H9 (cell line): ENCODE measurements at regions not wholly inside any gene's neighbourhood (a gene's known extent, or its start where the extent isn't known, plus 50 kb on each side); places are given as distances from the start of the nearest gene placed in this dataset.

Experiments
- DNase-seq: peaks from one replicate; pipeline ENCODE4 v3.0.0-alpha.2; 2017
- H2AFZ ChIP-seq: one replicate; pipeline ENCODE4 v1.6.1; 2013; ENCODE audit warnings: mild to moderate bottlenecking, low read length, control low read depth, moderate library complexity
- H2AK5ac ChIP-seq: 2 replicates; pipeline ENCODE4 v1.6.1; 2013; ENCODE audit warnings: low read length, control low read depth, mixed read lengths; ENCODE audit not compliant: insufficient read length
- H2BK120ac ChIP-seq: one replicate; pipeline ENCODE4 v1.6.1; 2013; ENCODE audit warnings: low read depth, mild to moderate bottlenecking, low read length, control low read depth, inconsistent platforms; ENCODE audit not compliant: poor library complexity, severe bottlenecking
- H2BK12ac ChIP-seq: 2 replicates; pipeline ENCODE4 v1.6.1; 2013; ENCODE audit warnings: low read length, control low read depth, mixed read lengths, low read depth; ENCODE audit not compliant: insufficient read length
- H2BK15ac ChIP-seq: 2 replicates; pipeline ENCODE4 v1.6.1; 2013; ENCODE audit warnings: low read depth, low read length, control low read depth
- H2BK20ac ChIP-seq: one replicate; pipeline ENCODE4 v1.6.1; 2013; ENCODE audit warnings: low read depth, mild to moderate bottlenecking, low read length, control low read depth, inconsistent platforms; ENCODE audit not compliant: poor library complexity, severe bottlenecking
- H2BK5ac ChIP-seq: 2 replicates; pipeline ENCODE4 v1.6.1; 2013; ENCODE audit warnings: low read length, control low read depth, mixed read lengths; ENCODE audit not compliant: insufficient read length
- H3K14ac ChIP-seq: 2 replicates; pipeline ENCODE4 v1.6.1; 2013; ENCODE audit warnings: low read length, control low read depth; ENCODE audit not compliant: insufficient read depth
- H3K18ac ChIP-seq: 2 replicates; pipeline ENCODE4 v1.6.1; 2013; ENCODE audit warnings: low read depth, mild to moderate bottlenecking, mixed read lengths, low read length, control low read depth; ENCODE audit not compliant: insufficient read length
- H3K23ac ChIP-seq: 2 replicates; pipeline ENCODE4 v1.6.1; 2013; ENCODE audit warnings: low read length, control low read depth, mixed read lengths, low read depth; ENCODE audit not compliant: insufficient read length
- H3K23me2 ChIP-seq: 2 replicates; pipeline ENCODE4 v1.6.1; 2013; ENCODE audit warnings: low read depth, mild to moderate bottlenecking, mixed read lengths, low read length, control low read depth; ENCODE audit not compliant: insufficient read length, poor library complexity, severe bottlenecking
- H3K27ac ChIP-seq: 2 replicates; pipeline ENCODE4 v1.5.1; 2013; ENCODE audit warnings: low read length, control low read depth, mixed read lengths, low read depth; ENCODE audit not compliant: insufficient read length
- H3K27me3 ChIP-seq: 2 replicates; pipeline ENCODE4 v1.6.1; 2013; ENCODE audit warnings: low read length, control low read depth, inconsistent platforms; ENCODE audit not compliant: insufficient read depth
- H3K4ac ChIP-seq: 2 replicates; pipeline ENCODE4 v1.6.1; 2013; ENCODE audit warnings: low read depth, mild to moderate bottlenecking, control low read depth, inconsistent platforms, low read length, moderate library complexity
- H3K4me1 ChIP-seq: 2 replicates; pipeline ENCODE4 v1.6.1; 2013; ENCODE audit warnings: low read length, control low read depth, inconsistent platforms; ENCODE audit not compliant: insufficient read depth
- H3K4me2 ChIP-seq: 2 replicates; pipeline ENCODE4 v1.6.1; 2013; ENCODE audit warnings: low read length, control low read depth, mixed read lengths; ENCODE audit not compliant: insufficient read length, insufficient read depth
- H3K56ac ChIP-seq: 2 replicates; pipeline ENCODE4 v1.6.1; 2013; ENCODE audit warnings: low read depth, mild to moderate bottlenecking, mixed read lengths, low read length, control low read depth; ENCODE audit not compliant: insufficient read length
- H3K79me1 ChIP-seq: 2 replicates; pipeline ENCODE4 v1.6.1; 2013; ENCODE audit warnings: low read depth, mild to moderate bottlenecking, moderate library complexity, low read length, control low read depth, inconsistent platforms; ENCODE audit not compliant: insufficient read depth, poor library complexity, severe bottlenecking
- H3K79me2 ChIP-seq: 2 replicates; pipeline ENCODE4 v1.6.1; 2013; ENCODE audit warnings: low read length, control low read depth, inconsistent platforms; ENCODE audit not compliant: insufficient read depth
- H3K9ac ChIP-seq: 2 replicates; pipeline ENCODE4 v1.6.1; 2013; ENCODE audit warnings: low read length, control low read depth, mixed read lengths; ENCODE audit not compliant: insufficient read length; ENCODE audit errors: extremely low read depth
- H3K9me3 ChIP-seq: one replicate; pipeline ENCODE4 v1.6.1; 2013; ENCODE audit warnings: low read depth, low read length, inconsistent platforms; ENCODE audit not compliant: control insufficient read depth
- H3T11ph ChIP-seq: one replicate; pipeline ENCODE4 v1.6.1; 2013; ENCODE audit warnings: mild to moderate bottlenecking, low read length, control low read depth, inconsistent platforms
- H4K20me1 ChIP-seq: one replicate; pipeline ENCODE4 v1.6.1; 2013; ENCODE audit not compliant: control insufficient read depth, insufficient read length, insufficient read depth
- H4K5ac ChIP-seq: 2 replicates; pipeline ENCODE4 v1.6.1; 2013; ENCODE audit warnings: low read depth, mild to moderate bottlenecking, mixed read lengths, low read length, control low read depth; ENCODE audit not compliant: insufficient read length
- H4K8ac ChIP-seq: replicated peaks from 2 replicates; pipeline ENCODE4 v1.6.1; 2013; ENCODE audit warnings: low read length, control low read depth, mixed read lengths, low read depth; ENCODE audit not compliant: insufficient read length
- H4K91ac ChIP-seq: 2 replicates; pipeline ENCODE4 v1.6.1; 2013; ENCODE audit warnings: low read depth, mild to moderate bottlenecking, moderate library complexity, mixed read lengths, low read length, control low read depth; ENCODE audit not compliant: insufficient read length
- H3K27ac Mint-ChIP-seq, 3 experiments: 2 replicates in 2 of 3; 3 replicates in 1 of 3; pipeline ENCODE4 v1.8.0; 2020 to 2021; ENCODE audit warnings: mixed read lengths in 3 of 3, mild to moderate bottlenecking in 1 of 3, moderate library complexity in 1 of 3
- H3K27me3 Mint-ChIP-seq: 2 replicates; pipeline ENCODE4 v1.8.0; 2021; ENCODE audit warnings: low read depth, mild to moderate bottlenecking, moderate library complexity, mixed read lengths
- H3K36me3 Mint-ChIP-seq, 3 experiments: 2 replicates in 2 of 3; 3 replicates in 1 of 3; pipeline ENCODE4 v1.8.0; 2020 to 2021; ENCODE audit warnings: low read depth in 3 of 3, mixed read lengths in 3 of 3; ENCODE audit not compliant: insufficient read depth in 1 of 3
- H3K4me1 Mint-ChIP-seq, 2 experiments: 2 replicates each; pipeline ENCODE4 v1.8.0; 2020; ENCODE audit warnings: mixed read lengths in 2 of 2
- H3K4me3 Mint-ChIP-seq, 2 experiments: 2 replicates in 1 of 2; 3 replicates in 1 of 2; pipeline ENCODE4 v1.8.0; 2020 to 2021; ENCODE audit warnings: mild to moderate bottlenecking in 2 of 2, mixed read lengths in 2 of 2, moderate library complexity in 1 of 2
- H3K9me3 Mint-ChIP-seq, 2 experiments: 2 replicates in 1 of 2; 3 replicates in 1 of 2; pipeline ENCODE4 v1.8.0; 2020; ENCODE audit warnings: mild to moderate bottlenecking in 2 of 2, mixed read lengths in 2 of 2, moderate library complexity in 1 of 2
- WGBS: extraction: QIAGEN DNeasy Blood & Tissue Kit; methylation state at CpG from one replicate; pipeline ENCODE4 v1.1.7; 2013; ENCODE audit warnings: missing lambda C conversion rate, low lambda C conversion rate, mixed read lengths; ENCODE audit not compliant: insufficient read length; ENCODE audit errors: extremely low coverage; 5-methylcytosine and 5-hydroxymethylcytosine counted together
- TF ChIP-seq, protein P1 (sequence below): fragments of 200-600 bp; sonication (generic); conservative IDR thresholded peaks from 3 replicates; pipeline ENCODE4 v1.8.0; 2021; ENCODE audit warnings: antibody characterized with exemption, mild to moderate bottlenecking

DNA sequence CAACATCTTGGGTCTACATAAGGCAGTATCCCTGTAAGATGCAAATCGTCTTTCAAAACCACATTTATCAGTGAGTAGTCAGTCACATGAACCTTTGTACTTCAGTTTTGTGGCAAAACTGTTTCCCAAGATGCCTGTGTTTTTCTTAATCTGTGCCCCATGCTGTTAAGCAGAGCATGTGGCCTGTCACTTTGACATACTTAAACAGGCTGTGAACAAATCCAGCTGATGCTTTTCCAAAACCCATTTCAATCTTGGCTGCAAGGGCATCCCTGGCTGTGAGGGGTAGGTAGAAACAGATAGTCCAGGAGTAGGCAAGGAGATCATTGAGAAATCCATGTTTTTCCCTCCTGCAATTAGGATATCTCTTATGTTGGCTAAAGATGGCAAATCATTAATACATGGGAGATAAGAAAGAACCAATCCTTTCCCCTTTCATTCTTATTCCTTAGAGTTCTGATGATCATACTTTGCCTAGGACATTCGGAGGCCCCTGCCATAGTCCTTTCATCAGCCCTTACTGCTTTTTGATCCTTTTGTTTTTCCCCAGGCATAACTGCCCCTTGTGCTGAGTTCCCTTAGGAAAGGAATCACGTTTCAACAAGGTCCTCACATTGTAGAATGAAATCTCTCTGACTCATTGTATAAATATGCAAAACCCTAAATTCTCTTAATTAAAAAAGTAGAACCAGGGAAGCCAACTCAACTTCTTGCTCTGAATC, 121.1 kb upstream of the EEA1 start:
- Mint-ChIP-seq H3K36me3 (no peaks in the 10 kb centered on the region), H3K9me3 (peaks cover 0 to 2% of the 10 kb centered on the region in 2 experiments; a peak in 1 of 5 replicates), H3K27me3 (peaks cover 2% of the 10 kb centered on the region; the same call in 1 of the 2 replicates), H3K27ac (no peak overlapping the region), H3K4me3 (no peak overlapping the region), H3K4me1 (peaks cover 10 to 11% of the 10 kb centered on the region in 2 experiments)
- H4K8ac ChIP-seq: no peak overlapping the region
- peaks cover under 1% of the 10 kb centered on the region; the same call in 1 of the 2 replicates for H3K4me1 ChIP-seq
- no peaks in the 10 kb centered on the region for H3K23me2 ChIP-seq
- H2AFZ ChIP-seq: no peak overlapping the region
- no peak overlapping the region for H2BK120ac ChIP-seq
- no peak overlapping the region for H2BK12ac ChIP-seq
- no peak overlapping the region for H2AK5ac ChIP-seq
- no peak overlapping the region for H2BK15ac ChIP-seq
- no peak overlapping the region for H2BK5ac ChIP-seq
- H3K79me1 ChIP-seq: no peaks in the 10 kb centered on the region
- no peak overlapping the region for H3K4me2 ChIP-seq
- no peak overlapping the region for H3K14ac ChIP-seq
- no peak overlapping the region for H3K27ac ChIP-seq
- H2BK20ac ChIP-seq: peak overlapping the region; percentile 26
- H3K27me3 ChIP-seq: no peaks in the 10 kb centered on the region
- H3K23ac ChIP-seq: no peak overlapping the region
- no peak overlapping the region for H4K5ac ChIP-seq
- H4K20me1 ChIP-seq: no peaks in the 10 kb centered on the region
- no CpG with 5 or more reads among the region's 3 CpGs for WGBS
- no peak overlapping the region for H3T11ph ChIP-seq
- no peak overlapping the region for H4K91ac ChIP-seq
- H3K9ac ChIP-seq: no peak overlapping the region
- no peaks in the 10 kb centered on the region for H3K79me2 ChIP-seq
- DNase-seq: no peak
- TF ChIP-seq, protein P1, sequence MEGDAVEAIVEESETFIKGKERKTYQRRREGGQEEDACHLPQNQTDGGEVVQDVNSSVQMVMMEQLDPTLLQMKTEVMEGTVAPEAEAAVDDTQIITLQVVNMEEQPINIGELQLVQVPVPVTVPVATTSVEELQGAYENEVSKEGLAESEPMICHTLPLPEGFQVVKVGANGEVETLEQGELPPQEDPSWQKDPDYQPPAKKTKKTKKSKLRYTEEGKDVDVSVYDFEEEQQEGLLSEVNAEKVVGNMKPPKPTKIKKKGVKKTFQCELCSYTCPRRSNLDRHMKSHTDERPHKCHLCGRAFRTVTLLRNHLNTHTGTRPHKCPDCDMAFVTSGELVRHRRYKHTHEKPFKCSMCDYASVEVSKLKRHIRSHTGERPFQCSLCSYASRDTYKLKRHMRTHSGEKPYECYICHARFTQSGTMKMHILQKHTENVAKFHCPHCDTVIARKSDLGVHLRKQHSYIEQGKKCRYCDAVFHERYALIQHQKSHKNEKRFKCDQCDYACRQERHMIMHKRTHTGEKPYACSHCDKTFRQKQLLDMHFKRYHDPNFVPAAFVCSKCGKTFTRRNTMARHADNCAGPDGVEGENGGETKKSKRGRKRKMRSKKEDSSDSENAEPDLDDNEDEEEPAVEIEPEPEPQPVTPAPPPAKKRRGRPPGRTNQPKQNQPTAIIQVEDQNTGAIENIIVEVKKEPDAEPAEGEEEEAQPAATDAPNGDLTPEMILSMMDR: no peak
- no peak overlapping the region for H3K18ac ChIP-seq
- no peak overlapping the region for H3K4ac ChIP-seq
- H3K9me3 ChIP-seq: no peaks in the 10 kb centered on the region
- H3K56ac ChIP-seq: no peak overlapping the region
